ENCODE measurements at regions not wholly inside any gene's neighbourhood (a gene's known extent, or its start where the extent isn't known, plus 50 kb on each side); places are given as distances from the start of the nearest gene placed in this dataset.

DNA sequence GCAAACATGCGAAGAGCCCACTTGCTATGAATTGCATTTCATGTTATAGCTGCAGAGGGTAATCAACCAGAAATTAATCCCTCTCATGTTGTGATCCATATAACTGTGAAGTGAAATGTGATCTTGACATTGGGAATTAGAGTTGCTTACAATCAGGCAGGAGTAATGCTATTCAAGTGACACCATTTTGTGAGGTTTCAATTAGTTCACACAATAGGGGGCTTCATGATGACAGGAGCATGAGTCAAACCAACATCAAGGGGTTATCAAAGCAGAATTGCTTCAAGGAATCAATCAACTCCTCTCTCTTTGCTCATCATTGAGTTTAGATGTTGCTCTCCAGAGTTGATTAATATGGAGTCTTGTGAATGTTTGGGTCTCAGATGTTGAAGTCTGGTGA is 1585.2 kb upstream of the TENM4 start:
- TF ChIP-seq, protein P1, sequence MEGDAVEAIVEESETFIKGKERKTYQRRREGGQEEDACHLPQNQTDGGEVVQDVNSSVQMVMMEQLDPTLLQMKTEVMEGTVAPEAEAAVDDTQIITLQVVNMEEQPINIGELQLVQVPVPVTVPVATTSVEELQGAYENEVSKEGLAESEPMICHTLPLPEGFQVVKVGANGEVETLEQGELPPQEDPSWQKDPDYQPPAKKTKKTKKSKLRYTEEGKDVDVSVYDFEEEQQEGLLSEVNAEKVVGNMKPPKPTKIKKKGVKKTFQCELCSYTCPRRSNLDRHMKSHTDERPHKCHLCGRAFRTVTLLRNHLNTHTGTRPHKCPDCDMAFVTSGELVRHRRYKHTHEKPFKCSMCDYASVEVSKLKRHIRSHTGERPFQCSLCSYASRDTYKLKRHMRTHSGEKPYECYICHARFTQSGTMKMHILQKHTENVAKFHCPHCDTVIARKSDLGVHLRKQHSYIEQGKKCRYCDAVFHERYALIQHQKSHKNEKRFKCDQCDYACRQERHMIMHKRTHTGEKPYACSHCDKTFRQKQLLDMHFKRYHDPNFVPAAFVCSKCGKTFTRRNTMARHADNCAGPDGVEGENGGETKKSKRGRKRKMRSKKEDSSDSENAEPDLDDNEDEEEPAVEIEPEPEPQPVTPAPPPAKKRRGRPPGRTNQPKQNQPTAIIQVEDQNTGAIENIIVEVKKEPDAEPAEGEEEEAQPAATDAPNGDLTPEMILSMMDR (IDR thresholded peaks at IDR 0.05 in 4 of 5, conservative IDR thresholded peaks at IDR 0.05 in 1 of 5) = no peak
- TF ChIP-seq POLR2A (IDR thresholded peaks at IDR 0.05) = no peak

All from gastrocnemius medialis (tissue), 4 donors.